Hematopoietic multipotent progenitor cell treated with erythropoietin and hydrocortisone succinate and interleukin-3 and kit ligand, for 4 days (in vitro differentiated cells): ENCODE measurements at regions not wholly inside any gene's neighbourhood (a gene's known extent, or its start where the extent isn't known, plus 50 kb on each side); places are given as distances from the start of the nearest gene placed in this dataset.

Experiments used
- DNase-seq: peaks from one replicate; pipeline ENCODE4 v3.0.0-alpha.2; 2015

DNA sequence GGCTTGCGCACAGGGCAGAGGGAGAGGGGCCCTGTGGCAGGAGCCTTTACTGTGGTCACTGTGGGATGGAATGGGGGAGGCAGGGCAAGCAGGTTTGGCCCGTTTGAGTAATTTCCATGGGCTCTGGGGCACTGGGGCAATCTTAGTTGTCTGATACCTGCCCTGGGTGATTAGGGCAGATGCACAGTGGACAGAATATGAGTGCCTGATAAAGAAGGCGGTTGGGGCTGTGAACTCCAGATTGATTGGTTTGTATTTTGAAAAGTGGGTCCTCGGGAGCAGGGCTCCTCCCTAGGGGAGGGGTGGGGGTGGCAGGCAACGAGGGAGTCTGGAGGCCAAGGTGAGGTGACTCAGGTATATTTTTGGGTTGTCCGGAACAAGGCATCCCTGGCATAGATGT lies 247.5 kb downstream of the NSG2 start:
- no peak for DNase-seq

DNA sequence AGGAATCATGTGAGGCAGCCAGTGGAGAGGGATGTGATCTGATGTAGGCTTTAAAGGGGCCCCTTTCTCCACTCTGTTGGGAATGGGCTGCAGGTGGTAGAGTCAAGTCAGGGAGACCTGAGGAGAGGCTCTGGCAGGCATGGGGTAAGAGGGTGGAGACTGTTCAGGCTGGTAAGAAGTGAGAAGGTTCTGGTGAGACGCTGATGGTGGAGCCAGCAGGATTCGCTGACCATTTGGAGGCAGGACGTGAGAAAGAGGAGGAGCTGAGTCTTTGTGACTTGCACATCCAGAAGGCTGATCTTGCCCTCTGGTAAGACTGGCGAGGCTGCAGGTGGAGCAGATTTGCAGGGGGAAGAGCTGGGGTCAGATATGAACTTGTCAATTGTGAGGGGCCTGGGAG lies 248.0 kb downstream of the NSG2 start:
- DNase-seq: no peak

DNA sequence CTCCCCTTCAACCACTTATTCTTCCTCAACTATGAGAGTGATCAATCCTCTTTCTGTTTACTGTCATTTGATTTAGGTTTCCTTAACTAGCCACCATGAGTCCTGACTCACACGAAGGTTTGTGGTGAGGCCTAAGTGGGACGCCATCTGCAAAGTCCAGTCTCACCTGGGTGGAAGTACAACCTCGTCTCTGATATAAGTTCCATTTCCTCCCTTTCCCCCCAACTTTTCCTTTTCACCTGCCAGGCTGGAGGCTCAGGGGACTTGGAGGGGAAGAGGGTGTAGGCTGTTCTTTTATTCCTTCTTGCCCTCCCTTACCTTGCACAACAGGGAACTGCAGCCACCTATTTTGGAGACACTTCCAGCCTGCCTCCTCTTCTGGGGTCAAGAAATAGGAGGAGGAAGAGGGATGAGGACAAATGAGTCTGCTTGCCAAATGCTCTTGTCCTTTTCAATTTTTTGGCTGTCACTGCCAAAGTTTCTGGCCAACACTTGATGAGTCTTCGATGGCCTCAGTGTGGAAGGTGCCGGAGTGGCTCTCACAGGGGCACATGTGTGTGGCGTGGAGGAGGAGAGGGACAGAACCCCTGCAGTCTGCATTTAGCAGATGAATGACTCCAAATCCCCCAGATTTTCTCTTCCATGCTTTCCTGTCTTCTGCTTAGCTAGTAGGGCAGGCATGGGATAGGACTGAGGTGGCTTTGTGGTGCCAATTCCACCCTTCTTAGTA lies 249.6 kb downstream of the NSG2 start:
- no peak for DNase-seq

DNA sequence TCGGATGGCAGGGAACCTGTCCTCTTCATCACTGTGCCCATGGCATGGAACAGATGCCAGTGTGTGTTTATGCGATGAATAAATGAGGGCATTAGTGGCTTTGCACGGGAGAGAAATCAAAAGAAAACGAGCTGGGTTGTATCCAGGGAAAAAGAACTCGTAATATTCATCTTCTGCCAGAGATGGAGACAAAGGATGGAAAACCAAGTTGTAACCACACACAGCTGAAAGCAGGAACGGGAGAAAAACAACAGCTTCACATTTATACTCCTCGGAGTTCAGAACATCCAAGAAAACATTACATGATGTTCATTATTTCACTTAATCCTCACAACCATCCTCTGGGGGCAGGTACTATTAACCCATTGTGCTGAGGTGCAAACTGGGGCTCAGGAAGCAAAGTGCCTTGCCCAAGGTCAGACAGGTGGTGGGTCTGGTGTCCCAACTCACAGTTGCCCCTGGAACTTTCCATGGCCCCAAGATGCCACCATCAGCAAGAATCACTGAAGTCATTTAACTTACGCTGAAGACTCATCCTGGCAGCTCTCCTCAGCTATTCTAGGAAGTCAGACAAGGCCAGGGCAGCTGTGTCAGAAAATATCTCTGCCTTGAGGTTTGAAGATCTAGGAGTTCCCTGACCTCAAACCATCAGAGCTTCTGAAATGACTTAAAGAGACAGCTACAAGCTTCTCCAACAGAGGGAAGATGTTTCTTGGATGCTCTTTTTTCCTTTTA lies 250.4 kb downstream of the NSG2 start:
- no peak for DNase-seq

DNA sequence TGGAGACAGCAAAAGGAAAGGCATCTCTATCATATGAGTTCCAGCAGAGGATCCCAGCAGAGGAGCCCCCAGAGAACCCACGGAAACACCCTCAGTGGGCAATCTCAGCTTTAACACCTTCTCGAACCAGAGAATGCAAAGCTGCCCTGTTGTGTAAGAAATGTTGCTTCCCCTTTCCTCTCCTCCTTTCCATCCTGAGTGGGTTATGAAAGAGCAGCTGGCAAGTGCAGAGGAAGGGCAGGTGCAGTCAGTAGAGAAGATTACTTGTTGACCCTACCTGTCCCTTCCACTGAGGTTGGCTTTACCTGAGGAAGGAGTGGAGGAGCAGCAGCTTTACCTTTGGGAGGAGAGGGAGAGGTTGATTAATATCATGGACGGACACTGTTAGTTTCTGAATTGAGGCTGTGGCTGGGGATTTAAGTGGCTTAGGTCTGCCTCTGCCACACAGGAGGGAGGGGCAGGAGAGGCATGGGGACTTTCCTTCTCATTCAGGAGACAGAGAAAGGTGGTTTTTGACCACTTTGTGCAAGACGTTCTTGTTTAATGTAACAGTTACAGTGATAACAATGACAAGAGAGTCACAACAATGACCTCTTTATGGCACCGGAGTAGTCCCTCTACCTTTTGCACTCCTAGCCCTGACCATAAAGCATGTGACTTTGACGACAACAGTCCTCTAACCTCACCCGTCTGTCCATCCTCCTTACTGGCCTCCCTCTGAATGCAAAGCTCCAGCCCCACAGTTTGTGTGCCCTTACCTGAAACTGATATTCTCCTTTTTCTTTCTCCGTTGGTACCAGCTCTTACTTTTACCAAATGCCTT lies 254.8 kb downstream of the NSG2 start:
- no peak for DNase-seq

DNA sequence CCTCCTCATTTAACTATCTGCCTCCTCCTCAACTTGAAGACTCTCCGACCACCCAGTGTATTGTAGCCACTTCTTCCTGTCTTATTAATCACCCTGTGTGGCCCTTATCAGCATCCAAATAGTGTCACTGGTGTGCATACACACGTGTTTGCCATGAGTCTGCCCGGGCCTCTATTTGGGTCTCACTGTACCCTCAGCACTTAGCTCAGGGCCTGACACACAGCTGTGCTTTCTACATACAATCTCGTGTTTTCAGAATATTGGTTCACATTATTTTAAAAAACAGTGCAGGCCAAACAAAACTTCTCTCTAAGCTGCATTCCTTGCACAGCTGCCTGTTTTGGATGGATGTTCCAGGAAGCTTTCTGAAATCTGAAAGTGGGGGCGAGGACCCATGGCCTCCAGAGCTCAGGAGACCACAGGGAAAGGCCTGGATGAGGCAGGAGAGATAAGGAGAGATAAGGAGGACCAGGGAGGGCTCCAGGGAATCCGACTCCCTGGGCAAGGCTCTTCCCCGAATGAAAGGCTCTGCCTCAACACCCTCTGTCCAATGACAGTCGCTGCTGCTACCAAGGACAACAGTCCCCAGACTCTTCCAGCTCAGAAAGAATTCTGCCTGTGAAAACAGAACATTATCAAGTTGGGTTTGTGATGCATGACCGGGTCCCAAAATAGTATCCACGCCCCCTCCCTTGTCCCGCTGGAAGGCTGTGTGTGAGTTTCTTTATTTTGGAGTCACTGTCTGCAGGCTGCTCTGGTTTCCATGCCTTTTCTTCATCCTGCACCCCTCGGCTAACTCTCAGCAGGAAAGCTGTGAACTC lies 255.6 kb downstream of the NSG2 start:
- DNase-seq: no peak

DNA sequence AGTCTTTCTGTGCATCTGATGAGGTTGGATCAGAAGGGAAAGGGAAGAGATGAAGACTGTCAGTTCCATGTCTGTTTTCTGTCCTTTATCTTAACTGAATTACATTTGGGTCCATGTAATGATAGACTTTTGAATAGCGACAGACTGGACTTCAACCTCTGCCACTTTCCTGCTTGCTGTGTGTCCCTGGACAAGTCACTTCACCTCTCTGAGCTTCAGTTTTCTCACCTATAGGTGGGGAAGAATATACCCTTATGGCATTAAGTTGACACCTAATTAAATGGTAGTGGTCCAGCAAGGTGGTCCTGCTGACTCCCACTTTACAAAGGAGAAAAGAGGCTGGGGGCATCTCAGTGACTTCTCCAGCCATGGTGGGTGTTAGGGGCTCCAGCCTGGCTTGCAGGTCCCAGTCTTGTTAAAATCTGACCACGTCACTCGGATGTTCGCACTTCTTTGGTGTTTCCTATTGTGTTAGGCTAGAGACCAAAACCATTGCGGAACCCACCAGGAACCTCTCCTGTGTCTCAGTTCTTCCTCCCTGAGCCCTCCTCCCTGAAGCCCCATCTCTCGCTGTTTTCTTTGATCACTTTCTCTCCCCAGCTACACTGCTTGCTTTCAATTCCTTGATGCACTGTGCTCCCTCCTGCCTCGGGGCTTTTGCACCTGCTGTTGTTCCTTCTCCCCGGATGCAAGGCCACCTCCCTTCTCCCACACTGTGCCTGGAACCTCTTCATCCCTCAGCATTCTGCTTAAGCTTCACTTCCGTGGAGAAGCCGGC lies 256.5 kb downstream of the NSG2 start:
- DNase-seq: no peak

DNA sequence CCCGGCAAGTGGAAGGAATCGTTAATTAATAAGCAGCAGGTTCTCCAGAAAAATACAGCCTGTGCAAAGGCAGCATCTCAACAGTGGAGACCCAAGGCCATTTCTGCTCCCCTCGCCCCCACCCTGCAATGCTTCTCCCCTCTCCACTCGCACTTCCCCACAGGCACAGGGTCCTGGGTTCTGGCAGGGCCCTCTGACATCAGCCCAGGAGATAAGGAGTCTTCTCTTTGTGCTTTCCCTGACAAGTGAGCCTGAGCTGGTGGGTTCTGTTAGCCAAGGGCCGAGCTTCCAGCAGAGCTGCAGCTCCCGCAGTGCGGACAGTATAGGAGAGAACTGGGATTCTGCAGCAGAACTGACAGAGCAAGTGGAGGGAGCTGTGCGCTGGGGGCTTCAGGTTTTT lies 257.5 kb downstream of the NSG2 start:
- DNase-seq: no peak

DNA sequence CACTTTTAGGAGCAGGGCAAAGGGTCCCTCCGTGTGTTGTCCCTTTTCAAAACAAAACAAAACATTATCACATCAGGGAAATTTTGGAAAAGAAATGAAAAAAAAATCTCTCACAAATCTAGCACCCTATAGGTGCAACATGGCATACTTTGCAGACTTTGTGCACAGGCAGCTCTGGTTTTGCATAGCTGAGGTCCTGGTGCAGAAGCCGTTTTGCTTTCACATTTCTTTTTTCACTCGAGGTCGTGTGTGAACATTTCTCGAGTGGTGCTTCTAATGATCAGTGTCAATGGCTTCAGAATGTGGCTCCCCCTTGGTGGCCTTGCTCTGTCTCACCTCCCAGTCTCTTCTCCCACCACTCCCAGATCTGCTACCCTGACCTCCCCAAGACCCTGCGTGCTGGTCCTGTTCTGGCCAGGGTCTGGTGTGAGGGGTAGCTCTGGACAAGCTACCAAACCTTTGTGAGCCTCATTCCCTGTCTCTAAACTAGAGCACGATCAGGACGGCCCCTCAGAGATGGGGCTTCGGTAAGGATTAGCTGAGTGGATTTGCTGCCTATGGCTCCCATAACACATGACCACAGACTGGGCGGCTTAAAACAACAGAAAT lies 258.0 kb downstream of the NSG2 start:
- no peak for DNase-seq

DNA sequence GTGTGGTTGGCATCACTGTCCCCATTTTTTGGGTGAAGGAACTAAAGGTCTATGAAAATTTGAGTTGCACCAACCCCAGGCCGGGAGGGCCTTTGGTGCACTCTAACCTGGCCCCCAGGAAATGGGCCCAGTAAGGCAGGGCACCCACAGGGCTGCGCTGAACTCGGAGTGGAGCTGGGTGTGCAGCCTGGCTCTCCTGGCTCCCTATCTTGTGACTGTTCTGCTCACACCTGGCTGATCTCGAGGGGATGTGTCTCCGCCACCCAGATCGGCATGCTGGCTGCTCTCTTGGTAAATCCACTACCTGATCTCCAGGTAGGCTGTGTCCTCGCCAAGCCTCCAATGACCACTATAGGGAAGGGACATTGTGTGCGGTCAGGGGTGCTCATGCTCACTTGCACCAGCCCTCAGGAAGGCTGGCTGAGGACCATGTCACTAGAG lies 259.8 kb downstream of the NSG2 start:
- DNase-seq: no peak

DNA sequence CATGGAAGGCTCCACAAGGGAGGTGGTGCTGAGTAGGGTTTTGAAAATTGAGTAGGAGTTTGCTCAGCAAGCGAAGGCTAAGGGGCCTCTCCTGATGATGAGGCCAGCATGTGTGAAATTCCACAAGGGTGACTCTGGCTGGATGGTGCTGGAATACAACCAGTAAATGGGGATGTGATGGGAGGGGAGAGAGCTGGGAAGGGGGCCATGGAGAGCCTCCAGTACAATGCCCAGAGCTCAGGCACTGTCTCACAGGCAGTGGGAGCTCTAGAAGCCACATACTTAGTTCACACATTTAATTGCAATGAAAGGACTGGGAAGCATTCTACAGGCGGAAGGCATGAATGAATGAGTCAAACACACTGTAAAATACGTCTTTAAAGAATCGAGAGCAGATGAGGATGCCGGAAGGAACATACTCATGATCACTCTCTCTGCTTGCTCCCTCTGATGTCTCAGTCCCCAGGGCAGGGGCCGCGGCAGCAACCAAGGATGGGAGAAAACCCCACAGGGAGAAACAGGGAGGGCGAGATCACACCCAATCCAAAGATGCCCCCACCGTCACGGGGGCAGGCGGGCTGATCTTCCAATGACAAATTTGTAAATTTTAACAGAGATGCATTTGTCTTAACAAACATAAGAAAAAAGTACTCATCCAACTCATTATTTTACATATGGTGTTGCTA lies 261.0 kb downstream of the NSG2 start:
- DNase-seq: no peak

DNA sequence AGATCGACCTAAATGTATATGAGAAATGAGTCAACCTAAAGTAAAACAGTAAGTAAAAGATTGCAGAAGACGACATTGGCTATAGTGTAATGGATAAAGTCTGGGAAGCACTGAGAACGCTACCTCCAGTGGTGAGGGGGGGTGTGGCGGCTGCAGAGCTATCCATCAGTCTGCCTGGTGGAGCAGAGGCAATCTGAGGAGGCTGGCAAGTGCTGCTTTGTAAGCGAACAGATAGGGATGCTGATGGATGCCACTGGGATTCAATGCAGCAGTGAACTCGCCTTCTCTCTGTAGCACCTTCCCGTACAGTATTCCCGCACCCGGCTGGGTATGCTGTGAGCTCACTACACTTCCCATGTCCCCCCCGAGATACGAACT lies 261.5 kb downstream of the NSG2 start:
- no peak for DNase-seq

DNA sequence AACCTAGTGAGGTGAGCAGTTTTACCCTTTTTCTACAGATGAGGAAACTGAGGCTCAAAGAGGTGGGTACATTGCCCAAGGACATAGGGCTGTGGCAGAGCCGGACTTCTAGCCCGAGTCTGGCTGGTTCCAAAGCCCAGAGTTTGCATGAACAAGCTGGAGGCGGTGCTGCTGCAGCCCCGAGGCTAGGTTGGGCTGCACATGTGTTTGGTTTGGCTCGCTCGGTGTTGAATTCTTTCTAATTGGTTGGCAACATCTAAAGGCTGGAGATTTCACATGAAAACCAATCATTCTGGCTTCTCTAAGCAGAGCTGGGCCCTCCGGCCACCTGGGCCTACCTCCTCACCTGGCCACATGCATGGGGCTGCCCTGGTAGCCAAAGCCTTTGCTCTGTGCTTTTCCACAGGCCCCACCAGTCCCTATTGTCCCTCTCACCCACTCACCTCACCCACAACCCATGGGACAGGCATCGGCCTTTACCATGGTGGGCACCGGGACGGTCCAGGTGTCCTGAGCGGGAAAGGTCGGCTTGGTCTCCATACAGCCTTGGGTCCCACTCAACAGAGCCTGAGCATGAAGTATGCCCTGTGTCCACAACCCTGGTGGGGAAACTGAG lies 262.3 kb downstream of the NSG2 start:
- no peak for DNase-seq

DNA sequence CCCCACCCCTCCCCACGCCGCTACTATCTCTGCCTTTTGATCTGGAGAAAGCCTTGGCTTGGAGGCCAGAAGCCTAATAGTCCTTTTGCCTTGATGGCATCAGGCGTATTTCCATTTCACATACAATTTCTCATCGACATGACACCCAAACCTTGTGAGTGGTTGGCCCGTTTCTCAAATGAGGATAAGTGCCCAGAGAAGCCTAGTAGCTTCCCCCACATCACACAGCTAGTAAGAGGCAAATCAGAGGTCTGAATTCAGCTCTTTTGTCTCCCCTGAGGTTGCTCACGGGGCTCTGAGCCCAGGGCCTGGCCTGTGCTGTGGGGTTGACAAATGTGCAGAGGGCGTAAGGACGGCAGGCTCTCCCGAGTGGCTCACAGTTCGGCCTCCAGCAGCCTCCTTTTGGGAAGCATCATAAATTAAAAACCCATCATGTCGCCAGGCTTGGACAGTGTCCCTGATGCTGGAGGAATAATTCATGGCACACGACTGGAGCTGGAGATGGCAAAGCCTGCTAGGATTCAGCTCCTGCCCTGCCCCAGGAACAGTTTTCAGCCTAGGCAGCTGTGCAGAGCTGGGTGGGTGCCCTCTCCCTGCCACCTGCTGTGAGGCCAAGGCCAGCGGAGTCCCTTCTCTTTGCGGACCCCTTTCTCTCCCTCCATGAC lies 263.8 kb downstream of the NSG2 start:
- no peak for DNase-seq

DNA sequence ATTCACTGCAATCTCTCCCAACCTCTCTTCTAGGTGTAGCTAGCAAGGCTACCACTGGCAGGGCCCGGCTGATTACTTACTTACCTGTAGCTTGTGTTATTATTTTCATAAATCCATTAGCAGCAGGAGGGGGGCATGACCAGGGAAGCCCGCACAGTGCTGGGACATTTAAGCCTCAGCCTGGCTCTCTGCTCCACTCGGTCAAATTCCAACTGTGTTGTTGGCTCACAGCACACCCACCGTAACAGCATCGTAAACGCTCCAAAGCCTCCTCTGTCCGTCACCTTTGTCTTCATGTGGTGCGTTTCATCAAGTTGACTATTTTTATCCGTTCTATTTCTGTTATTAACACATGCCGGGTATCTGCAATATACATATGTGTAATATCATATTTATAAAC lies 264.7 kb downstream of the NSG2 start:
- no peak for DNase-seq

DNA sequence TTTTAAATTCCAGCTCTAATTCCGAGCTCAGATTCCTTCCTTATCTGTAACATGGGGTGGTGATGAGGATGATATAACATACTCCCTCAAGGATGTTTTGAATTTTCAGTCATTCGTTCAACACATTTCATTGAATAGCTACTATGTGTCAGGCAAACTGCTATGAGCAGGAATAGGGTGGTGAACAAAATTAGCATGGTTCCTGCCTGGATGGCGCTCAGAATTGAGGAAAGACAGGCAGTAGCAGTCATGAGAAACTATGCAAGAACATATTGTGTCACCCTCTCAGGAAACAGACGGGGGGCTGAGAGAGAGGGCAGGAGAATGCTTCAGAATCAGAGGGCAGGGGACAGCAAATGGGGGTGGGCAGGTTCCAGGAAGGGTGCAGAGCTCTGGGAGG lies 265.2 kb downstream of the NSG2 start:
- no peak for DNase-seq

DNA sequence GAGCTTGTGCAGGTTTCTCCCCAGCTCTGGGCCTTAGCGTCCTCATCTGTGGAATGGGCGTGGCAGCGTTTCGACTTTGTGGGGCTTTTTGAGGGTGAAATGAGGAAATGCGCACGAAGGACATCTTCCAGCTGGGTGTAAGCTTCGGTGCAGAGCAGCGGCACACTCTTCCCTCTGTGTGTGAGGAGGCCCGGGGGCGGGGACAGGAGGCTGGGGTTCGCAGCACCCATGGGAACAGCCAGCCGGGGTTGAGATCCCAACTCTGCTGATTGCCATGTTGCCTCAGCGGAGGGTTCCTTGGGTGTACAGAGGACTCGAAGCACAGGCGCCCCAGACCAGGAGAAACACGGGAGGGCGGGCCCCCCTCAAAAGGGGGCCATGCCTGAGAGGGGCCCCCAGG lies 265.6 kb downstream of the NSG2 start:
- DNase-seq: no peak

DNA sequence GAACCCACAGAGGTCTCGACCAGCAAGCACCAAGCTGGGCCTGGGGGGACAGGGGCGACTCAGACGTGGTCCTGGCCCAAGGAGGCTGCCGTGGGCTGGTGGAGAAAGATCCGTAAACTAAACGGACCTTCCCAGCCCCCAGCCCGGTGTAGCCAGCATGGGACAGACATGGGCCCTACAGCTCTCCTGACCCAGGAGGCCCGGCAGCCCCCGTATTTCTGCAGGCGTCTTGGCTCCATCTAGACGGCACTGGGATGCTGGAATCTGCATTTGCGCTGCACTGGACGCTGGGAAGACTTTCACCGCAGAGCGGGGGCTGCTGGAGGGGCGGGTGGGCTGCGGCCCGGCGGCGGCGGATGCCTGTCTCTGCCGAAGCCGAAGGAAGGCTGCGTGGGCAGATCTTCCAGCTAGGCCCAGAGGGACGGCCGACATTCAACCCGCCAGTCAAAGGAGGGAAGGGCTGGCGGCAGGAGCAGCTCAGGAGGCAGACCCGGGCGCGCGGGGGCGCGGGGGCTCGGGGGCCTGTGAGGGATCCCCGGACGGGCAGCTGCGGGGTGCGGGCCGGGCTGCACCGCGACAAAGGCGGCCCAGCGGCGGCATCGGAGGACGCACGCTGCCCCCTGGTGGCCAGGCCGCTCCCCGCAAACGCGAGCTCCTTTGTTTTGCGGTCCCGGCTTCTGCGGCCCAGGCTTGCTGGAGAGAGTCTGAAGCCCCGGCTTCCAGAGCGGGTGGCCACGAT lies 266.2 kb downstream of the NSG2 start:
- peak; percentile 73 for DNase-seq

DNA sequence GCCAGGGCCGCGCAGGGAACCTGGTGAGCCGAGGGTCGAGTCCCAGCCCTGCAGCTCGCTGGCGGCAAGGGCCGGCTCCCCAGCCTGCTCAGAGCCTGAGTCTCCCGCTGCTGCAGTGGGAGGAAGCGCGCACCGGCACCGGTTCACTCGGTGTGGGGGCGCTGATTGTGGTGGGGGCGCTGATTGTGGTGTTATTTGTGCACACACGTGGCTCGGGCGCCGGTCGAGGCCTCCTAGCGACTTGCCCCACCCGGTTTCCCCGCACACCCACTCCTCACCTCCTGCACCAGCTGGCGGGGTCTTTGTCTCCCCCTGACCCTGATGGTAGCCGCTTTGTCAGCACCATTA lies 266.7 kb downstream of the NSG2 start:
- no peak for DNase-seq
